GM12878 (cell line): ENCODE measurements at regions not wholly inside any gene's neighbourhood (a gene's known extent, or its start where the extent isn't known, plus 50 kb on each side); places are given as distances from the start of the nearest gene placed in this dataset.

Source experiments
- ATAC-seq: fragments of 200-7000 bp; cut with Tn5 transposase; 3 replicates; pipeline ENCODE4 v1.9.1; 2020; ENCODE audit warnings: mild to moderate bottlenecking, moderate library complexity
- BruUV-seq: library from RNA; stranded (reverse); fragments of 400-500 nt; replicated peaks from 2 replicates; lab custom pipeline; 2021; lab: Mats Ljungman, UMichigan
- CTCF ChIA-PET: fragments of 300-600 bp; sonication (Branson Sonifier 250); formaldehyde crosslinking; extraction: SDS; loops from one replicate; lab custom pipeline; 2021; ENCODE audit warnings: inconsistent platforms; lab: Yijun Ruan, JAX
- POLR2A ChIA-PET: fragments of 350-600 bp; formaldehyde crosslinking; extraction: SDS; loops from one replicate; lab custom pipeline; 2021; ENCODE audit warnings: inconsistent platforms; lab: Charles Lee
- RAD21 ChIA-PET: fragments of 300-600 bp; sonication (Branson Sonifier 250); formaldehyde crosslinking; loops from one replicate; lab custom pipeline; 2023; ENCODE audit warnings: antibody characterized with exemption; ENCODE audit not compliant: unreplicated experiment; lab: Charles Lee
- SMC1A ChIA-PET: fragments of 300-600 bp; sonication (Branson Sonifier 250); formaldehyde crosslinking; loops from one replicate; lab custom pipeline; 2023; ENCODE audit not compliant: unreplicated experiment, uncharacterized antibody; lab: Charles Lee
- DNase-seq: peaks from one replicate; pipeline ENCODE4 v3.0.0-alpha.2; 2011; ENCODE audit warnings: low read depth, low spot score
- FAIRE-seq: peaks from 3 replicates; lab custom pipeline; 2011; peaks lifted over from hg19 to GRCh38; lab: Jason Lieb, UNC
- H2AFZ ChIP-seq: 2 replicates; pipeline ENCODE4 v1.6.0; 2011; ENCODE audit warnings: low read depth, low read length, control low read depth; ENCODE audit not compliant: control insufficient read depth
- H3K27ac ChIP-seq: 2 replicates; pipeline ENCODE4 v1.5.1; 2011; ENCODE audit warnings: control low read depth; ENCODE audit not compliant: control insufficient read depth, insufficient read depth
- H3K27me3 ChIP-seq, 2 experiments: replicated peaks in 1 of 2; 2 replicates each; pipeline versions ENCODE4 v1.6.0 to v1.6.1; 2011; ENCODE audit warnings: low read length in 1 of 2; ENCODE audit not compliant: control insufficient read depth in 2 of 2, insufficient read depth in 2 of 2
- H3K36me3 ChIP-seq, 2 experiments: 2 replicates each; pipeline ENCODE4 v1.5.1; 2011; ENCODE audit warnings: low read length in 1 of 2; ENCODE audit not compliant: control insufficient read depth in 2 of 2, insufficient read depth in 2 of 2
- H3K4me1 ChIP-seq: 2 replicates; pipeline ENCODE4 v1.6.1; 2011; ENCODE audit warnings: mild to moderate bottlenecking, low read length, moderate library complexity, mixed read lengths; ENCODE audit not compliant: control insufficient read depth, insufficient read depth
- H3K4me2 ChIP-seq: 2 replicates; pipeline ENCODE4 v1.6.0; 2011; ENCODE audit warnings: control low read depth; ENCODE audit not compliant: control insufficient read depth, insufficient read depth
- H3K4me3 ChIP-seq: fragments of 200-600 bp; sonication (generic); 2 replicates; pipeline ENCODE4 v1.5.1; 2016
- H3K79me2 ChIP-seq: 2 replicates; pipeline ENCODE4 v1.6.0; 2011; ENCODE audit warnings: low read length; ENCODE audit not compliant: control insufficient read depth, insufficient read depth
- H3K9ac ChIP-seq: 2 replicates; pipeline ENCODE4 v1.8.0; 2011; ENCODE audit warnings: low read length, control low read depth, mixed read lengths; ENCODE audit not compliant: control insufficient read depth, insufficient read depth
- H3K9me3 ChIP-seq: replicated peaks from 3 replicates; pipeline ENCODE4 v1.5.1; 2011; ENCODE audit warnings: mild to moderate bottlenecking, low read length; ENCODE audit not compliant: control insufficient read depth, insufficient read depth
- H4K20me1 ChIP-seq: 2 replicates; pipeline ENCODE4 v1.6.0; 2011; ENCODE audit not compliant: control insufficient read depth, insufficient read depth
- CBX5 ChIP-seq: sonication (generic); IDR thresholded peaks from 2 replicates; pipeline ENCODE4 v1.6.1; 2016; ENCODE audit warnings: low read depth, moderate library complexity, mild to moderate bottlenecking, inconsistent platforms
- CREM ChIP-seq: IDR thresholded peaks from 2 replicates; pipeline ENCODE4 v1.6.1; 2014; ENCODE audit warnings: antibody characterized with exemption, low read depth
- EP300 ChIP-seq, 2 experiments: fragments of 150-350 bp in 1 of 2; IDR thresholded peaks; 2 replicates each; pipeline ENCODE4 v1.6.1; 2011 to 2012; ENCODE audit warnings: low read depth in 2 of 2, low read length in 2 of 2, borderline replicate concordance in 1 of 2, improper control_type of control experiment in 1 of 2, inconsistent platforms in 1 of 2; ENCODE audit not compliant: control insufficient read depth in 1 of 2
- IRF4 ChIP-seq: IDR thresholded peaks from 2 replicates; pipeline ENCODE4 v1.6.1; 2011; ENCODE audit warnings: low read depth, low read length
- LARP7 ChIP-seq: fragments of 450-650 bp; IDR thresholded peaks from 2 replicates; pipeline ENCODE4 v1.6.1; 2017; ENCODE audit warnings: mild to moderate bottlenecking
- MYC ChIP-seq: IDR thresholded peaks from 2 replicates; pipeline ENCODE4 v1.6.1; 2011; ENCODE audit warnings: mild to moderate bottlenecking, low read length, moderate library complexity, inconsistent platforms; ENCODE audit not compliant: insufficient read depth, insufficient replicate concordance, insufficient read length, severe bottlenecking
- SMAD5 ChIP-seq: IDR thresholded peaks from 2 replicates; pipeline ENCODE4 v1.6.1; 2016; ENCODE audit warnings: antibody characterized with exemption, low read depth
- WGBS: methylation state at CpG from one replicate; pipeline ENCODE4 v1.1.6; 2016; ENCODE audit warnings: low lambda C conversion rate; ENCODE audit not compliant: insufficient replicate concordance, insufficient coverage; ENCODE audit errors: missing lambda C conversion rate; 5-methylcytosine and 5-hydroxymethylcytosine counted together
- in situ Hi-C: fragments of 300-500 bp; cut with MboI; formaldehyde crosslinking; loops from 9 replicates; pipeline ENCODE4 v1.14.3; 2018; ENCODE audit warnings: mixed read lengths
- intact Hi-C: fragments of 100-400 bp; cut with micrococcal nuclease; formaldehyde crosslinking; loops from one replicate; pipeline ENCODE4 v1.14.2; 2022; ENCODE audit not compliant: unreplicated experiment
- TF ChIP-seq, protein P1 (sequence below): IDR thresholded peaks from 2 replicates; pipeline ENCODE4 v1.6.1; 2011; ENCODE audit warnings: low read depth, low read length, improper control_type of control experiment, borderline replicate concordance
- TF ChIP-seq, protein P2 (sequence below): fragments of 450-650 bp; IDR thresholded peaks from 2 replicates; pipeline ENCODE4 v1.6.1; 2016; ENCODE audit warnings: mild to moderate bottlenecking
- TF ChIP-seq, protein P3 (sequence below): IDR thresholded peaks from 2 replicates; pipeline ENCODE4 v1.6.1; 2012; ENCODE audit warnings: low read depth, low read length, improper control_type of control experiment
- TF ChIP-seq, protein P4 (sequence below): fragments of 450-650 bp; IDR thresholded peaks from 2 replicates; pipeline ENCODE4 v1.6.1; 2016; ENCODE audit warnings: mild to moderate bottlenecking, moderate library complexity, borderline replicate concordance
- TF ChIP-seq, protein P5 (sequence below): fragments of 450-650 bp; formaldehyde crosslinking; IDR thresholded peaks from 2 replicates; pipeline ENCODE4 v1.4.0; 2020; ENCODE audit warnings: mild to moderate bottlenecking, moderate library complexity

DNA sequence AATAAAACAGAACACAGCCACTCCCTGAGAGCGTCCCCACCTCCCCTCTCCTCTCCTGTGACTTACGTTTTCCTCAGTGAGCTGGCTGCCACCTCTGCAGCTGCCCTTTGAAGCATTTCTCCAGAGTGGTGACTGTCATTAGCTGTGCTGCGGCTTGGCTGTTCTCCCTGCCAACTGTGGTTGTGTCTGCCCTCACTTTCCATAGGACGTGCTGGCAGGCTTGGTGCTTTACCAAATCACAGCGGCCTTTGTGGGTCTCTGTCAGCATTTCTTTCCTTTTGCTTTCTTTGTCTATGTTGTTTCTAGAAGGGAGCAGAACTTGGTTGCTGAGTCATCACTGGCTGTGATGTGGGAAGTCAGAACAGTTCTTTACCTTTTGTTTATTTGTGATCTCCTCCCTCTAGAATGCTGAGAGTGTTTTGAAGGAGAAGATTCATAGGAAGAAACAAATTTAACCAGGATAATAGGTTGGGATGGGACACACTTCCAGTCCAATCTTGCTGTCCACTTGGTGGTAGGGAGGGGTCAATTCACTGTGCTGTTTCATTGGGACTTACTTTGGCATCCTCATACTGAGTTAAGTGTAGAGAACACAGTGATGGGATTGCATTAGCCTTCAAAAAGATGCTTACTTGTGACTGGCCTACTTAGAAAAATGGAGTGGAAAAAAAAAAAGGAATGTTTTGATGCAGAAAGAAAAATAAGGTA is 88.2 kb downstream of the TMX1 start:
- in situ Hi-C loops (no loop called here), intact Hi-C loops (no loop called here)
- RAD21 ChIA-PET: no interaction called here
- Histone ChIP-seq H4K20me1 (no peaks in the 10 kb centered on the region), H2AFZ (no peak overlapping the region; the same call in 1 of the 2 replicates), H3K9me3 (no peaks in the 10 kb centered on the region), H3K4me2 (no peak overlapping the region), H3K36me3 (no peaks in the 10 kb centered on the region), H3K27ac (no peak overlapping the region), H3K4me1 (no peaks in the 10 kb centered on the region), H3K79me2 (no peaks in the 10 kb centered on the region), H3K9ac (no peak overlapping the region), H3K27me3 (peaks cover 1 to 3% of the 10 kb centered on the region in 2 experiments; a peak in 1 of 4 replicates), H3K4me3 (no peak overlapping the region)
- CTCF ChIA-PET: no interaction called here
- SMC1A ChIA-PET: no interaction called here
- 11% methylated on average over 5 of the region's 5 CpGs for WGBS
- FAIRE-seq (no peak), DNase-seq (no peak), ATAC-seq (no peak; the same call in 1 of the 3 replicates)
- POLR2A ChIA-PET: no interaction called here
- BruUV-seq: no TSS peak
- TF ChIP-seq EP300 (IDR thresholded peaks at IDR 0.05; ENCODE audit: borderline replicate concordance in 1 of 2, control insufficient read depth in 1 of 2, low read depth in 2 of 2, low read length in 2 of 2) (no peak), CREM (no peak), MYC (no peak), IRF4 (no peak), CBX5 (no peak), SMAD5 (no peak), LARP7 (no peak)
- TF ChIP-seq, protein P1, sequence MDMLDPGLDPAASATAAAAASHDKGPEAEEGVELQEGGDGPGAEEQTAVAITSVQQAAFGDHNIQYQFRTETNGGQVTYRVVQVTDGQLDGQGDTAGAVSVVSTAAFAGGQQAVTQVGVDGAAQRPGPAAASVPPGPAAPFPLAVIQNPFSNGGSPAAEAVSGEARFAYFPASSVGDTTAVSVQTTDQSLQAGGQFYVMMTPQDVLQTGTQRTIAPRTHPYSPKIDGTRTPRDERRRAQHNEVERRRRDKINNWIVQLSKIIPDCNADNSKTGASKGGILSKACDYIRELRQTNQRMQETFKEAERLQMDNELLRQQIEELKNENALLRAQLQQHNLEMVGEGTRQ: no peak
- TF ChIP-seq, protein P2, sequence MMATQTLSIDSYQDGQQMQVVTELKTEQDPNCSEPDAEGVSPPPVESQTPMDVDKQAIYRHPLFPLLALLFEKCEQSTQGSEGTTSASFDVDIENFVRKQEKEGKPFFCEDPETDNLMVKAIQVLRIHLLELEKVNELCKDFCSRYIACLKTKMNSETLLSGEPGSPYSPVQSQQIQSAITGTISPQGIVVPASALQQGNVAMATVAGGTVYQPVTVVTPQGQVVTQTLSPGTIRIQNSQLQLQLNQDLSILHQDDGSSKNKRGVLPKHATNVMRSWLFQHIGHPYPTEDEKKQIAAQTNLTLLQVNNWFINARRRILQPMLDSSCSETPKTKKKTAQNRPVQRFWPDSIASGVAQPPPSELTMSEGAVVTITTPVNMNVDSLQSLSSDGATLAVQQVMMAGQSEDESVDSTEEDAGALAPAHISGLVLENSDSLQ: no peak
- TF ChIP-seq, protein P3, sequence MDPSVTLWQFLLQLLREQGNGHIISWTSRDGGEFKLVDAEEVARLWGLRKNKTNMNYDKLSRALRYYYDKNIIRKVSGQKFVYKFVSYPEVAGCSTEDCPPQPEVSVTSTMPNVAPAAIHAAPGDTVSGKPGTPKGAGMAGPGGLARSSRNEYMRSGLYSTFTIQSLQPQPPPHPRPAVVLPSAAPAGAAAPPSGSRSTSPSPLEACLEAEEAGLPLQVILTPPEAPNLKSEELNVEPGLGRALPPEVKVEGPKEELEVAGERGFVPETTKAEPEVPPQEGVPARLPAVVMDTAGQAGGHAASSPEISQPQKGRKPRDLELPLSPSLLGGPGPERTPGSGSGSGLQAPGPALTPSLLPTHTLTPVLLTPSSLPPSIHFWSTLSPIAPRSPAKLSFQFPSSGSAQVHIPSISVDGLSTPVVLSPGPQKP: no peak
- TF ChIP-seq, protein P4, sequence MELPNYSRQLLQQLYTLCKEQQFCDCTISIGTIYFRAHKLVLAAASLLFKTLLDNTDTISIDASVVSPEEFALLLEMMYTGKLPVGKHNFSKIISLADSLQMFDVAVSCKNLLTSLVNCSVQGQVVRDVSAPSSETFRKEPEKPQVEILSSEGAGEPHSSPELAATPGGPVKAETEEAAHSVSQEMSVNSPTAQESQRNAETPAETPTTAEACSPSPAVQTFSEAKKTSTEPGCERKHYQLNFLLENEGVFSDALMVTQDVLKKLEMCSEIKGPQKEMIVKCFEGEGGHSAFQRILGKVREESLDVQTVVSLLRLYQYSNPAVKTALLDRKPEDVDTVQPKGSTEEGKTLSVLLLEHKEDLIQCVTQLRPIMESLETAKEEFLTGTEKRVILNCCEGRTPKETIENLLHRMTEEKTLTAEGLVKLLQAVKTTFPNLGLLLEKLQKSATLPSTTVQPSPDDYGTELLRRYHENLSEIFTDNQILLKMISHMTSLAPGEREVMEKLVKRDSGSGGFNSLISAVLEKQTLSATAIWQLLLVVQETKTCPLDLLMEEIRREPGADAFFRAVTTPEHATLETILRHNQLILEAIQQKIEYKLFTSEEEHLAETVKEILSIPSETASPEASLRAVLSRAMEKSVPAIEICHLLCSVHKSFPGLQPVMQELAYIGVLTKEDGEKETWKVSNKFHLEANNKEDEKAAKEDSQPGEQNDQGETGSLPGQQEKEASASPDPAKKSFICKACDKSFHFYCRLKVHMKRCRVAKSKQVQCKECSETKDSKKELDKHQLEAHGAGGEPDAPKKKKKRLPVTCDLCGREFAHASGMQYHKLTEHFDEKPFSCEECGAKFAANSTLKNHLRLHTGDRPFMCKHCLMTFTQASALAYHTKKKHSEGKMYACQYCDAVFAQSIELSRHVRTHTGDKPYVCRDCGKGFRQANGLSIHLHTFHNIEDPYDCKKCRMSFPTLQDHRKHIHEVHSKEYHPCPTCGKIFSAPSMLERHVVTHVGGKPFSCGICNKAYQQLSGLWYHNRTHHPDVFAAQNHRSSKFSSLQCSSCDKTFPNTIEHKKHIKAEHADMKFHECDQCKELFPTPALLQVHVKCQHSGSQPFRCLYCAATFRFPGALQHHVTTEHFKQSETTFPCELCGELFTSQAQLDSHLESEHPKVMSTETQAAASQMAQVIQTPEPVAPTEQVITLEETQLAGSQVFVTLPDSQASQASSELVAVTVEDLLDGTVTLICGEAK: no peak
- TF ChIP-seq, protein P5, sequence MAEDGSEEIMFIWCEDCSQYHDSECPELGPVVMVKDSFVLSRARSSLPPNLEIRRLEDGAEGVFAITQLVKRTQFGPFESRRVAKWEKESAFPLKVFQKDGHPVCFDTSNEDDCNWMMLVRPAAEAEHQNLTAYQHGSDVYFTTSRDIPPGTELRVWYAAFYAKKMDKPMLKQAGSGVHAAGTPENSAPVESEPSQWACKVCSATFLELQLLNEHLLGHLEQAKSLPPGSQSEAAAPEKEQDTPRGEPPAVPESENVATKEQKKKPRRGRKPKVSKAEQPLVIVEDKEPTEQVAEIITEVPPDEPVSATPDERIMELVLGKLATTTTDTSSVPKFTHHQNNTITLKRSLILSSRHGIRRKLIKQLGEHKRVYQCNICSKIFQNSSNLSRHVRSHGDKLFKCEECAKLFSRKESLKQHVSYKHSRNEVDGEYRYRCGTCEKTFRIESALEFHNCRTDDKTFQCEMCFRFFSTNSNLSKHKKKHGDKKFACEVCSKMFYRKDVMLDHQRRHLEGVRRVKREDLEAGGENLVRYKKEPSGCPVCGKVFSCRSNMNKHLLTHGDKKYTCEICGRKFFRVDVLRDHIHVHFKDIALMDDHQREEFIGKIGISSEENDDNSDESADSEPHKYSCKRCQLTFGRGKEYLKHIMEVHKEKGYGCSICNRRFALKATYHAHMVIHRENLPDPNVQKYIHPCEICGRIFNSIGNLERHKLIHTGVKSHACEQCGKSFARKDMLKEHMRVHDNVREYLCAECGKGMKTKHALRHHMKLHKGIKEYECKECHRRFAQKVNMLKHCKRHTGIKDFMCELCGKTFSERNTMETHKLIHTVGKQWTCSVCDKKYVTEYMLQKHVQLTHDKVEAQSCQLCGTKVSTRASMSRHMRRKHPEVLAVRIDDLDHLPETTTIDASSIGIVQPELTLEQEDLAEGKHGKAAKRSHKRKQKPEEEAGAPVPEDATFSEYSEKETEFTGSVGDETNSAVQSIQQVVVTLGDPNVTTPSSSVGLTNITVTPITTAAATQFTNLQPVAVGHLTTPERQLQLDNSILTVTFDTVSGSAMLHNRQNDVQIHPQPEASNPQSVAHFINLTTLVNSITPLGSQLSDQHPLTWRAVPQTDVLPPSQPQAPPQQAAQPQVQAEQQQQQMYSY: no peak
